ENCODE measurements at regions not wholly inside any gene's neighbourhood (a gene's known extent, or its start where the extent isn't known, plus 50 kb on each side); places are given as distances from the start of the nearest gene placed in this dataset.

DNA sequence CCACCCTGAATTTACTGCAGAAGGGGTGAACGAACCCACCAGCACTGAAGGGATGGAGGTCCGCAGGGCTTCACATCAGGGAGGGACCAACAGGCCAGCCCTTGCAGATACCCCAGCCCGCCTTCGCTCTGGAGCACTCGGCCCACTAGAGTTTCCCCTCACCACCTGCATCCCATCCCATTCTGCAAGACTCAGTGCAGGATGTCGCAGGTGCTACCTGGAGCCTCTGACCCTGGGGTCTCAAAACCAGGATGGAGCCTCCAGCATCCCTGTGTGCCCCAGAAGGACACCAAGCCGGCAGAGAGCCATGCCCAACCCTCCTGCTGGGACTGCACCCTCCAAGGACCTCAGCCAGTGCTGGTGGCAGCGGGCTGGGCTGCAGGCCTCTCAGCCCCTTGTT lies 57.6 kb upstream of the ADRA2C start:
- TF ChIP-seq POLR2AphosphoS5 (IDR thresholded peaks at IDR 0.05; ENCODE audit: low read depth, low read length): no peak
- no peak for TF ChIP-seq POLR2A (IDR thresholded peaks at IDR 0.05; ENCODE audit: low read depth, low read length)
- TF ChIP-seq TAF1 (IDR thresholded peaks at IDR 0.05; ENCODE audit: low read depth, low read length): no peak
- no peak for TF ChIP-seq SPI1 (IDR thresholded peaks at IDR 0.05; ENCODE audit: low read depth, low read length)

Measured in GM12891 (cell line).